IMR-90 (cell line): ENCODE measurements at regions not wholly inside any gene's neighbourhood (a gene's known extent, or its start where the extent isn't known, plus 50 kb on each side); places are given as distances from the start of the nearest gene placed in this dataset.

Source experiments
- ATAC-seq: fragments of 200-7000 bp; cut with Tn5 transposase; 2 replicates; pipeline ENCODE4 v1.9.1; 2020; ENCODE audit warnings: low read depth, mild to moderate bottlenecking, moderate library complexity
- BruUV-seq: library from RNA; stranded (reverse); fragments of 400-500 nt; replicated peaks from 2 replicates; lab custom pipeline; 2021; lab: Mats Ljungman, UMichigan
- CTCF ChIA-PET: fragments of 300-600 bp; formaldehyde crosslinking; extraction: SDS; loops from one replicate; lab custom pipeline; 2021; ENCODE audit warnings: antibody characterized with exemption; lab: Yijun Ruan, JAX
- POLR2A ChIA-PET: fragments of 300-600 bp; sonication (Branson Sonifier 250); formaldehyde crosslinking; loops from one replicate; lab custom pipeline; 2022; ENCODE audit warnings: antibody characterized with exemption; ENCODE audit not compliant: unreplicated experiment; lab: Charles Lee
- DNase-seq: peaks from one replicate; pipeline ENCODE4 v3.0.0; 2013
- H2AFZ ChIP-seq: replicated peaks from 2 replicates; pipeline ENCODE3; 2013; ENCODE audit warnings: low read length, mild to moderate bottlenecking; ENCODE audit not compliant: poor library complexity
- H2AK5ac ChIP-seq: 2 replicates; pipeline ENCODE4 v1.6.1; 2013; ENCODE audit warnings: low read depth, low read length, inconsistent platforms
- H2AK9ac ChIP-seq: replicated peaks from 2 replicates; pipeline ENCODE3; 2013; ENCODE audit warnings: mild to moderate bottlenecking, low read depth, low read length, moderate library complexity; ENCODE audit not compliant: poor library complexity
- H2BK120ac ChIP-seq: 2 replicates; pipeline ENCODE4 v1.6.1; 2013; ENCODE audit warnings: low read depth, low read length, inconsistent platforms
- H2BK15ac ChIP-seq: 3 replicates; pipeline ENCODE4 v1.6.1; 2013; ENCODE audit warnings: low read depth, low read length, inconsistent platforms
- H2BK20ac ChIP-seq: 2 replicates; pipeline ENCODE4 v1.6.1; 2013; ENCODE audit warnings: low read depth, mild to moderate bottlenecking, inconsistent platforms, low read length, moderate library complexity
- H2BK5ac ChIP-seq: 2 replicates; pipeline ENCODE4 v1.6.1; 2013; ENCODE audit warnings: mild to moderate bottlenecking, low read depth, low read length, inconsistent platforms; ENCODE audit not compliant: poor library complexity, severe bottlenecking
- H3K14ac ChIP-seq: replicated peaks from 2 replicates; pipeline ENCODE4 v1.6.1; 2013; ENCODE audit warnings: low read depth, low read length, inconsistent platforms
- H3K18ac ChIP-seq: 2 replicates; pipeline ENCODE4 v1.6.1; 2013; ENCODE audit warnings: low read depth, low read length, control low read depth
- H3K23ac ChIP-seq: 2 replicates; pipeline ENCODE4 v1.6.1; 2013; ENCODE audit warnings: low read depth, low read length, inconsistent platforms
- H3K27ac ChIP-seq: 2 replicates; pipeline ENCODE4 v1.5.1; 2013; ENCODE audit warnings: mild to moderate bottlenecking, control low read depth, low read length; ENCODE audit not compliant: insufficient read depth
- H3K27me3 ChIP-seq: 2 replicates; pipeline ENCODE4 v1.6.1; 2013; ENCODE audit warnings: low read length; ENCODE audit not compliant: control insufficient read depth, insufficient read depth
- H3K36me3 ChIP-seq: 2 replicates; pipeline ENCODE4 v1.6.1; 2013; ENCODE audit warnings: low read length, mixed read lengths; ENCODE audit not compliant: control insufficient read depth, insufficient read depth
- H3K4ac ChIP-seq: 2 replicates; pipeline ENCODE4 v1.6.1; 2013; ENCODE audit warnings: low read depth, low read length, inconsistent platforms
- H3K4me1 ChIP-seq: 2 replicates; pipeline ENCODE4 v1.6.1; 2013; ENCODE audit warnings: low read length, mixed read lengths; ENCODE audit not compliant: control insufficient read depth, insufficient read depth
- H3K4me2 ChIP-seq: 2 replicates; pipeline ENCODE4 v1.6.1; 2013; ENCODE audit warnings: low read depth, mild to moderate bottlenecking, control low read depth, low read length, moderate library complexity
- H3K4me3 ChIP-seq: 2 replicates; pipeline ENCODE4 v1.5.1; 2013; ENCODE audit warnings: low read depth, mild to moderate bottlenecking, control low read depth, low read length, moderate library complexity; ENCODE audit not compliant: insufficient read depth
- H3K56ac ChIP-seq: 2 replicates; pipeline ENCODE4 v1.6.1; 2013; ENCODE audit warnings: low read length, inconsistent platforms; ENCODE audit not compliant: insufficient read depth; ENCODE audit errors: extremely low read depth
- H3K79me1 ChIP-seq, 2 experiments: 2 replicates each; pipeline ENCODE4 v1.6.1; 2013; ENCODE audit warnings: low read length in 2 of 2, inconsistent platforms in 1 of 2, low read depth in 1 of 2
- H3K9ac ChIP-seq: 2 replicates; pipeline ENCODE4 v1.6.1; 2013; ENCODE audit warnings: low read depth, low read length, control low read depth
- H3K9me1 ChIP-seq: 2 replicates; pipeline ENCODE4 v1.6.1; 2013; ENCODE audit warnings: low read length, inconsistent platforms; ENCODE audit not compliant: insufficient read depth
- H3K9me3 ChIP-seq: 2 replicates; pipeline ENCODE4 v1.6.1; 2013; ENCODE audit warnings: low read length; ENCODE audit not compliant: control insufficient read depth, insufficient read depth
- H4K20me1 ChIP-seq: 2 replicates; pipeline ENCODE4 v1.6.1; 2013; ENCODE audit warnings: low read length, inconsistent platforms; ENCODE audit not compliant: insufficient read depth
- H4K5ac ChIP-seq: 2 replicates; pipeline ENCODE4 v1.6.1; 2013; ENCODE audit warnings: mild to moderate bottlenecking, low read depth, low read length, control low read depth
- H4K8ac ChIP-seq, 2 experiments: 2 replicates each; pipeline ENCODE4 v1.6.1; 2013; ENCODE audit warnings: low read depth in 2 of 2, low read length in 2 of 2, control low read depth in 1 of 2, inconsistent platforms in 1 of 2
- H4K91ac ChIP-seq: 2 replicates; pipeline ENCODE4 v1.6.1; 2013; ENCODE audit warnings: low read depth, low read length, inconsistent platforms; ENCODE audit not compliant: insufficient read depth
- BHLHE40 ChIP-seq: fragments of 150-350 bp; IDR thresholded peaks from 2 replicates; pipeline ENCODE4 v1.6.1; 2016; ENCODE audit warnings: mild to moderate bottlenecking, low read depth, low read length
- CHD1 ChIP-seq: IDR thresholded peaks from 2 replicates; pipeline ENCODE4 v1.6.1; 2012; ENCODE audit warnings: low read depth, low read length, improper control_type of control experiment
- FOS ChIP-seq: fragments of 150-350 bp; IDR thresholded peaks from 2 replicates; pipeline ENCODE4 v1.6.1; 2016; ENCODE audit warnings: low read depth, low read length
- MAFK ChIP-seq: IDR thresholded peaks from 2 replicates; pipeline ENCODE4 v1.6.1; 2012; ENCODE audit warnings: low read depth, low read length, improper control_type of control experiment
- MAZ ChIP-seq: IDR thresholded peaks from 2 replicates; pipeline ENCODE4 v1.6.1; 2012; ENCODE audit warnings: low read depth, mild to moderate bottlenecking, low read length, improper control_type of control experiment, moderate library complexity, borderline replicate concordance
- MXI1 ChIP-seq: IDR thresholded peaks from 2 replicates; pipeline ENCODE4 v1.6.1; 2012; ENCODE audit warnings: low read depth, mild to moderate bottlenecking, low read length, moderate library complexity, borderline replicate concordance
- NFE2L2 ChIP-seq: fragments of 150-350 bp; IDR thresholded peaks from 2 replicates; pipeline ENCODE4 v1.6.1; 2016; ENCODE audit warnings: low read depth, mild to moderate bottlenecking, low read length
- POLR2A ChIP-seq: IDR thresholded peaks from 2 replicates; pipeline ENCODE4 v1.6.1; 2012; ENCODE audit warnings: mild to moderate bottlenecking, low read depth, low read length
- RAD21 ChIP-seq: IDR thresholded peaks from 2 replicates; pipeline ENCODE4 v1.6.1; 2012; ENCODE audit warnings: low read length, improper control_type of control experiment
- RCOR1 ChIP-seq: IDR thresholded peaks from 2 replicates; pipeline ENCODE4 v1.6.1; 2012; ENCODE audit warnings: mild to moderate bottlenecking, low read length, improper control_type of control experiment; ENCODE audit not compliant: insufficient replicate concordance
- RFX5 ChIP-seq: IDR thresholded peaks from 2 replicates; pipeline ENCODE4 v1.8.0; 2012; ENCODE audit warnings: low read depth, mild to moderate bottlenecking, low read length, moderate library complexity
- SMC3 ChIP-seq: fragments of 150-350 bp; IDR thresholded peaks from 2 replicates; pipeline ENCODE4 v1.6.1; 2016; ENCODE audit warnings: low read depth, mild to moderate bottlenecking, antibody characterized with exemption, low read length, moderate library complexity
- WGBS, 2 experiments: methylation state at CpG; one replicate each; pipeline versions ENCODE4 v1.1.5 to v1.1.7; 2013; ENCODE audit warnings: missing lambda C conversion rate in 2 of 2; ENCODE audit not compliant: insufficient read length in 1 of 2; ENCODE audit errors: extremely low coverage in 2 of 2; 5-methylcytosine and 5-hydroxymethylcytosine counted together
- dilution Hi-C: fragments of 300-500 bp; cut with HindIII; formaldehyde crosslinking; loops from one replicate; pipeline ENCODE4 v1.14.3; 2018; ENCODE audit warnings: low sequenced_read_pairs; ENCODE audit not compliant: unreplicated experiment
- in situ Hi-C: fragments of 300-500 bp; cut with MboI; formaldehyde crosslinking; loops from 3 replicates; pipeline ENCODE4 v1.14.3; 2019; ENCODE audit warnings: low sequenced_read_pairs, inconsistent platforms, mixed read lengths
- intact Hi-C: fragments of 100-400 bp; cut with micrococcal nuclease; formaldehyde crosslinking; loops from 2 replicates; pipeline ENCODE4 v1.10.0; 2022
- TF ChIP-seq, protein P1 (sequence below): fragments of 150-350 bp; IDR thresholded peaks from 2 replicates; pipeline ENCODE4 v1.6.1; 2017; ENCODE audit warnings: mild to moderate bottlenecking, antibody characterized with exemption, low read length, low read depth
- TF ChIP-seq, protein P2 (sequence below): conservative IDR thresholded peaks from 2 replicates; pipeline ENCODE4 v1.5.1; 2012; ENCODE audit warnings: mild to moderate bottlenecking, low read depth, low read length, improper control_type of control experiment

DNA sequence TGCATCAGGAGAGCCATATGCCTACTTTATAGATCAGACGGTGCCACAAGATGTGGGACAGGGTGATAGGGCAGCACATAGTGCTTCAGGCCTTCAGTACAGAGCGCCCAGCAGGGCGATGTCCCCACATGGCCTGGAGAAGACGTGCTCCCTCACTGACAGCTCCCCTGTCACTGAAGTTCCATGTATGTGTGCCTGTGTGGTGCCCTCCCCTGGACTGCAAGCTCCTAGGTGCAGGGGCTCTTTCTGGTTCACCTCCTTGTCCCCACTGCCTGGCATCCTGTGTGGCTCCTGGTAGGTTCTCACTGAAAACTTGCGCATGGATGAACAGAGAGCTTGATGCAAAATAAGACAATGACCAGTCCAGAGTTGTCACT is 233.1 kb downstream of the GADD45G start:
- ChIA-PET CTCF (no interaction called here), POLR2A (no interaction called here)
- Histone ChIP-seq H2BK120ac (no peak overlapping the region), H2BK15ac (no peak overlapping the region), H3K23ac (no peak overlapping the region), H3K4me3 (no peak overlapping the region), H2BK20ac (no peak overlapping the region), H3K4me2 (no peak overlapping the region), H3K9me3 (no peaks in the 10 kb centered on the region), H3K18ac (no peak overlapping the region), H4K8ac (no peak overlapping the region), H3K27ac (no peak overlapping the region), H3K9ac (no peak overlapping the region), H3K79me1 (no peaks in the 10 kb centered on the region), H4K5ac (no peak overlapping the region), H2BK5ac (no peak overlapping the region), H2AK9ac (no peak overlapping the region), H3K9me1 (no peaks in the 10 kb centered on the region), H3K36me3 (no peaks in the 10 kb centered on the region), H2AFZ (no peak overlapping the region), H4K20me1 (no peaks in the 10 kb centered on the region), H3K27me3 (peaks cover 2% of the 10 kb centered on the region; the same call in 1 of the 2 replicates), H3K4me1 (no peaks in the 10 kb centered on the region), H2AK5ac (no peak overlapping the region), H4K91ac (no peak overlapping the region), H3K14ac (no peak overlapping the region), H3K56ac (no peak overlapping the region), H3K4ac (no peak overlapping the region)
- in situ Hi-C loops, result no loop called here
- DNase-seq (no peak), ATAC-seq (no peak)
- TF ChIP-seq FOS (no peak), RFX5 (no peak), POLR2A (no peak), MXI1 (no peak), RCOR1 (no peak), NFE2L2 (no peak), MAFK (no peak), BHLHE40 (no peak), RAD21 (no peak), SMC3 (no peak), MAZ (no peak), CHD1 (no peak)
- TF ChIP-seq, protein P1, sequence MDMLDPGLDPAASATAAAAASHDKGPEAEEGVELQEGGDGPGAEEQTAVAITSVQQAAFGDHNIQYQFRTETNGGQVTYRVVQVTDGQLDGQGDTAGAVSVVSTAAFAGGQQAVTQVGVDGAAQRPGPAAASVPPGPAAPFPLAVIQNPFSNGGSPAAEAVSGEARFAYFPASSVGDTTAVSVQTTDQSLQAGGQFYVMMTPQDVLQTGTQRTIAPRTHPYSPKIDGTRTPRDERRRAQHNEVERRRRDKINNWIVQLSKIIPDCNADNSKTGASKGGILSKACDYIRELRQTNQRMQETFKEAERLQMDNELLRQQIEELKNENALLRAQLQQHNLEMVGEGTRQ, result no peak
- TF ChIP-seq, protein P2, sequence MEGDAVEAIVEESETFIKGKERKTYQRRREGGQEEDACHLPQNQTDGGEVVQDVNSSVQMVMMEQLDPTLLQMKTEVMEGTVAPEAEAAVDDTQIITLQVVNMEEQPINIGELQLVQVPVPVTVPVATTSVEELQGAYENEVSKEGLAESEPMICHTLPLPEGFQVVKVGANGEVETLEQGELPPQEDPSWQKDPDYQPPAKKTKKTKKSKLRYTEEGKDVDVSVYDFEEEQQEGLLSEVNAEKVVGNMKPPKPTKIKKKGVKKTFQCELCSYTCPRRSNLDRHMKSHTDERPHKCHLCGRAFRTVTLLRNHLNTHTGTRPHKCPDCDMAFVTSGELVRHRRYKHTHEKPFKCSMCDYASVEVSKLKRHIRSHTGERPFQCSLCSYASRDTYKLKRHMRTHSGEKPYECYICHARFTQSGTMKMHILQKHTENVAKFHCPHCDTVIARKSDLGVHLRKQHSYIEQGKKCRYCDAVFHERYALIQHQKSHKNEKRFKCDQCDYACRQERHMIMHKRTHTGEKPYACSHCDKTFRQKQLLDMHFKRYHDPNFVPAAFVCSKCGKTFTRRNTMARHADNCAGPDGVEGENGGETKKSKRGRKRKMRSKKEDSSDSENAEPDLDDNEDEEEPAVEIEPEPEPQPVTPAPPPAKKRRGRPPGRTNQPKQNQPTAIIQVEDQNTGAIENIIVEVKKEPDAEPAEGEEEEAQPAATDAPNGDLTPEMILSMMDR, result no peak
- dilution Hi-C loops, result no loop called here
- BruUV-seq, result no TSS peak
- 100% methylated on average over 2 of the region's 5 CpGs; no CpG with 5 or more reads in 1 of the 2 experiments for WGBS, 2 experiments
- intact Hi-C loops, result no loop called here
